Hematopoietic multipotent progenitor cell treated with erythropoietin and hydrocortisone succinate and interleukin-3 and kit ligand, for 4 days (in vitro differentiated cells): ENCODE measurements at regions not wholly inside any gene's neighbourhood (a gene's known extent, or its start where the extent isn't known, plus 50 kb on each side); places are given as distances from the start of the nearest gene placed in this dataset.
"Not testable (repeated sequence)": the region's sequence is repeated elsewhere in the genome, so short reads cannot be mapped to it uniquely, and the experiment has no call there.

Experiments used
- DNase-seq: peaks from one replicate; pipeline ENCODE4 v3.0.0-alpha.2; 2015

- DNase-seq, result no peak
These were observed 79.3 kb upstream of the SHANK2 start for GRCh38 chr11:71331631-71332030.

GRCh38 chr11:71330996-71331395, 78.6 kb upstream of the SHANK2 start:
- no peak for DNase-seq

- no peak for DNase-seq
These were observed 78.0 kb upstream of the SHANK2 start for GRCh38 chr11:71330349-71330748.

- DNase-seq, result no peak
These were observed 77.4 kb upstream of the SHANK2 start for GRCh38 chr11:71329786-71330185.

- no peak for DNase-seq
These were observed 76.8 kb upstream of the SHANK2 start for GRCh38 chr11:71329165-71329510.

- DNase-seq, result no peak
These were observed 75.0 kb upstream of the SHANK2 start for GRCh38 chr11:71327156-71328085.

- DNase-seq, result no peak
These were observed 74.1 kb upstream of the SHANK2 start for GRCh38 chr11:71326328-71326940.

GRCh38 chr11:71325418-71326327, 73.3 kb upstream of the SHANK2 start:
- no peak for DNase-seq

- DNase-seq, result no peak
These were observed 72.5 kb upstream of the SHANK2 start for GRCh38 chr11:71324788-71325417.

GRCh38 chr11:71323876-71324526, 71.6 kb upstream of the SHANK2 start:
- DNase-seq, result no peak

GRCh38 chr11:71322861-71323582, 70.6 kb upstream of the SHANK2 start:
- DNase-seq, result no peak

GRCh38 chr11:71322192-71322735, 69.9 kb upstream of the SHANK2 start:
- DNase-seq, result no peak

GRCh38 chr11:71321433-71322191, 69.2 kb upstream of the SHANK2 start:
- DNase-seq, result no peak

- DNase-seq, result no peak
These were observed 64.3 kb upstream of the SHANK2 start for GRCh38 chr11:71316701-71317100.

- not testable (repeated sequence) for DNase-seq
These were observed 60.2 kb upstream of the SHANK2 start for GRCh38 chr11:71312616-71313015.

- no peak for DNase-seq
These were observed 59.6 kb upstream of the SHANK2 start for GRCh38 chr11:71311928-71312510.

- DNase-seq, result no peak
These were observed 59.0 kb upstream of the SHANK2 start for GRCh38 chr11:71311176-71311925.

GRCh38 chr11:71310184-71310583, 57.8 kb upstream of the SHANK2 start:
- no peak for DNase-seq

GRCh38 chr11:71309611-71310010, 57.2 kb upstream of the SHANK2 start:
- DNase-seq, result no peak
